ENCODE measurements at regions not wholly inside any gene's neighbourhood (a gene's known extent, or its start where the extent isn't known, plus 50 kb on each side); places are given as distances from the start of the nearest gene placed in this dataset.
"Not testable (repeated sequence)": the region's sequence is repeated elsewhere in the genome, so short reads cannot be mapped to it uniquely, and the experiment has no call there.

DNA sequence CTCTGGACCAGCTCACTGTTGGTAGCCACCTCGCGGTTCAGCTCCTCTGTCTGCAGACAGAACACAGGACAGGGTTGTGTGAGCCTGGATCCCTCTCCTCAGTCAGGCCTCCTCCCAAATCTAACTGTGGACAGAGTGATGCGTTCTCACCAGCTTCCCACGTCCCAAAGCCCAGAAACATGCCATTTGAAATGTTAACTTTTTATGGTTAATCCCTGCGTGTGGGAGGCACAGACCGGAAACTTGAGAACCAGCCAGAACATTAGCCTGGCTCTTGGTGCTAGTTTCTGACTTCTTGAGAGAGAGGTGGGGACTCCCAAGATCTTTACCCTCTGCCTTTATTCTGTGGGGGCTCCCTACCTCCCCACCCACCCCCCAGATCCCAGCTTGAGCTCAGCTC, 129.6 kb downstream of the TNFRSF13B start:
- not testable (repeated sequence) for DNase-seq (ENCODE audit: low read depth); H3K4me3 ChIP-seq (ENCODE audit: control insufficient read depth, low read depth, low read length)

DNA sequence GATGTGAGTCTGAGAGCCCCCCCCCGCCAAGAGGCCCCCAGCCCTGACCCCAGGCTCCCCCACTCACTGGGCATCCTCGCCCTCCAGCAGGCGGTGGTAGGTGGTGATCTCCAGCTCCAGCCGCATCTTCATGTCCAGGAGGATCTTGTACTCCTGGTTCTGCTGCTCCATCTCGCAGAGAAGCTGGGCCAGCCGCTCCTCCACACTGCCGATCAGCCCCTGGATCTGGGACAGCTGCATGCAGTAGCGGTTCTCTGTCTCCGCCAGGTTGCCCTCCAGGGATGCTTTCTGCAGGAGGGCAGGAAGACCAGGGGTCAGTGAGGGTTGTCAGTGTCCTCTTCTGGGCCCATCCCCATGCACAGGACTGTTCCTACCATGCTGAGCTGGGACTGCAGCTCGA, 130.0 kb downstream of the TNFRSF13B start:
- H3K4me3 ChIP-seq (ENCODE audit: control insufficient read depth, low read depth, low read length); DNase-seq (ENCODE audit: low read depth): not testable (repeated sequence)

- not testable (repeated sequence) for DNase-seq (ENCODE audit: low read depth); H3K4me3 ChIP-seq (ENCODE audit: control insufficient read depth, low read depth, low read length)
Observed at GRCh38 chr17:16840219-16840618, 131.7 kb downstream of the TNFRSF13B start.

GRCh38 chr17:16839242-16840175, 132.4 kb downstream of the TNFRSF13B start:
- not testable (repeated sequence) for H3K4me3 ChIP-seq (ENCODE audit: control insufficient read depth, low read depth, low read length); DNase-seq (ENCODE audit: low read depth)

DNA sequence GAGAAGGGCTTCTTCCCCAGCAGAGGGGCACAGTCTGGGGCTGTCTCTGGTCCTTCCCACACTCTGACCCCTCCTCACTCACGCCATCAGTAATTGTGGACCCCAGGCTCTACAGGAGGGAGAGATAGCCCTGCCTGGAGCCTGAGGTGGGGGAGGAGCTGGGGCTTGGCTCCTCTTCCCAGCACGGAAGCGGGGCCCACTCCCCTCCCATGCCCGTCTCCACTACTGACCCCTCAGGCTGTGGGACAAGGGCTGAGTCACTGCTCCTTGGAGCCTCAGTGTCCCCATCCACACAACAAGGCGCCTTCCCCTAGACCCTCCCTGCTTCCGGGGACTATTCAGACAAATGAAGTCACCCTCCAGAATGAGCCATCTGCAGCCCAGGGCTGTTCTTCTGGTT, 133.1 kb downstream of the TNFRSF13B start:
- not testable (repeated sequence) for DNase-seq (ENCODE audit: low read depth)

GRCh38 chr17:16838287-16838686, 133.6 kb downstream of the TNFRSF13B start:
- not testable (repeated sequence) for DNase-seq (ENCODE audit: low read depth); H3K4me3 ChIP-seq (ENCODE audit: control insufficient read depth, low read depth, low read length)

More for the DNA sequence above, 133.1 kb downstream of the TNFRSF13B start:
- H3K4me3 ChIP-seq (ENCODE audit: control insufficient read depth, low read depth, low read length): not testable (repeated sequence)

DNA sequence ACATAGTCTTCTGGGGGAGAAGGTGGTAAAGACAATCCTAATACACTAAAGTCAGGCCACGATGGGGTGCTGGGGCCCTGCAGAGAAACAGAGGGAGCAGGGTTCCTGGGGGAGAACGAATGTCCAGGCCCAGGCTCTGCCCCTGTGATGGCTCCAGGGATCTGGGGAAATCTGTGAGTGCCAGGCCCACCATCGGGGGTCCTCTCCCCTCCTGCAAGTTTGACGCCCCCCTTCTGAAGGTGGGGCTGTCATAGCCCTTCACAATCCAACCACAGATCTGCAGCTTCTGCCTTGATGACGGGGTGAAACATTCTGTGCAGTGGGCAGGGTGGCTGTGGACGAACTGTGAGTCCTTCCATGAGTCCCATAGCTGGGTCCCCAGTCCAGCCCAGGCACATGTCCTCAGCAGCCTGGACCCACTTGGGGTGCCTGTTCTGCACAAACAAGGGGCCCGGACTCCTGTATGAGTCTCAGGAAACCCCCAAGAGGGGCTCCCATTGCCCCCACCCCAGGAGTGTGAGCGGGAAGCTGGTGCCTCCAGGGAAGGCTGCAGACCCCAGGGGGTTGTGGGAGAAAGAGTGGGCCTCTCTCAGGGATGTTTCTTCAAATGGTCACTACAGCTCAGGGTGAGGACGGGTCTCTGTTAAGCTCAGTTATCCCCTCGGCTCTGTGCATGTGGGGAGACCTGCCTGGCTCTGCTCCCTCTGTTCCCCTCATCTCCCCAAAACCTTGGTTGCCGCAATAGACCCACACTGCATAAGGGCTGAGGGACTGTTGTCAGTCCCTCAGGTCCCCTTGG, 134.3 kb downstream of the TNFRSF13B start:
- DNase-seq (ENCODE audit: low read depth); H3K4me3 ChIP-seq (ENCODE audit: control insufficient read depth, low read depth, low read length): not testable (repeated sequence)

DNA sequence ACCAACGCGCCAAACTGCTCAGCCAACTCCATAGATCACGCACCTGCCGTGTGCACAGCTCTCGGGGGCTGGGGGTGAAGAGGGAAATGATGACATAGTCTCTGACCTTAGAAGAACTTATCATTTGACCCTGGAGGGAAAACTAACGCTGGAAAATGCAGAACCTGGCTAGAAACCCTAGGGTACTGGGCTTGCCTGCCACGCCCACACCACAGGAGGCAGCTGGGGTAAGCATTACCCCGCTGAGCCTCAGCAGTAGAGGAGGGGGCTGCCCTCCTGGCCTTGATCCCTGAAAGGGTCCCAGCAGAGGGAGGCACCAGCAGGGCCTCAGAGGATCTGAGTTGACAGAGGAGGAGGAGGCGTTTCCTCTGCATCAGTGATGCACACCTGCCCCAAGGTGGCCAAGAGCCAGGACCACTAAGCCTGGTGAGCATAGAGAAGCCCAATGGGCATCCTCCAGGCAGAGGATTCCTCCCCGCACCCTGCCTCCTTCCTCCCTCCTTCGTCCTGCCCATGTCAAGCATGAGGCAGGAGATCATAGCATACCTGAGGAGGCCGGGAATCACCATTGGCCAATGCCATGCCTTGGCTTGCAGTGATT, 135.5 kb downstream of the TNFRSF13B start:
- not testable (repeated sequence) for H3K4me3 ChIP-seq (ENCODE audit: control insufficient read depth, low read depth, low read length); DNase-seq (ENCODE audit: low read depth)

DNA sequence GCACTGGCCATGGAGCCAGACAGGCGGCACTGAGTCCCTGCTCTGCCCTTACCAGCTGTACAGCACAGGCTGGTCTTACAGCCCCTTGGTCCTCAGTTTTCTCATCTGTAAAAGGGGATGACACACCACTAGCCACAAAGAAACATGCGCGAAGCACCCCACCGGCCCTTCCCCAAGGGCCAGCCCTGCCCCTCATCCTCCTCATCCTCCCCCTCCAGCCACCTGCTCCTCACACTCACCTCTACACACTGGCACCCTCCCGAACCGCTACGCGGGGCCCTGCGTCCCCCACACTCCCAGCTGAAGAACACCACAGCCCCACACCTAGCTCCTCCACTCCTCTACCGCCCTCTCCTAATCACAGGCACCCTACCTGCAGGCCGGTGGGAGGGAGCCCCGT, 138.4 kb downstream of the TNFRSF13B start:
- H3K4me3 ChIP-seq (ENCODE audit: control insufficient read depth, low read depth, low read length); DNase-seq (ENCODE audit: low read depth): not testable (repeated sequence)

DNA sequence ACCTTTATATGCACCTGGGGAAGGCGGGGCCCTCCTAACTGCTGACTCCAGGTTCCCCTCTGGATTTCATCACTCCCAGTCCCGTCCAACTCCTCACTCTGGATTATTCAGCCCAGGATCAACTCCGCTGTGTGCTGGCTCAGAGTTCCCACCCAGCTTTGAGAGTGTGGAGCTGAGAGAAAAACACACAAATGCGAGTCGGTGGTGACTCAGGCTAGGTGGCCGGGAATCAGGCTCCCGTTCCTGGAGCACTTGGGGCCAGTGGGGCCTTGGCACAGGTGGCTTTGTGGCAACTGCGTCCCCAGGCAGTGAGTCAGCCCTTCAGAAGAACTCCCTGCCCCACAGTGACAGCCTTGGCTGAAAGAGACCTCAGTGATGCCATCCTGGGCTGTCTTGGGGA, 139.1 kb downstream of the TNFRSF13B start:
- not testable (repeated sequence) for DNase-seq (ENCODE audit: low read depth); H3K4me3 ChIP-seq (ENCODE audit: control insufficient read depth, low read depth, low read length)

DNA sequence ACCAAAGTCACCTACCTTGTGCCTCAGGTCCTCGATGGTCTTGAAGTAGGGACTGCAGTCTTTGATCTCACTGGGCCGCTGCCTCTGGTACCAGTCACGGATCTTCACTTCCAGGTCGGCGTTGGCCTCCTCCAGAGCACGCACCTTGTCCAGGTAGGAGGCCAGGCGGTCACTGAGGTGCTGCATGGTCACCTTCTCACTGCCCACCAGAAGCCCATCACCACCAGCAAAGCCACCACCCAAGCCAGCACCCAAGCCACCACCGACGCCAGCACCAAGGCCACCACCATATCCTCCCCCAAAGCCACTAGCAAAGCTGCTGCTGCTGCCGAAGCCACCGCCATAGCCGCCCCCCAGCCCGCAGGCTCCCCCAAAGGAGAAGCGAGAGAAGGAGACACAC, 139.7 kb downstream of the TNFRSF13B start:
- DNase-seq (ENCODE audit: low read depth): not testable (repeated sequence)

DNA sequence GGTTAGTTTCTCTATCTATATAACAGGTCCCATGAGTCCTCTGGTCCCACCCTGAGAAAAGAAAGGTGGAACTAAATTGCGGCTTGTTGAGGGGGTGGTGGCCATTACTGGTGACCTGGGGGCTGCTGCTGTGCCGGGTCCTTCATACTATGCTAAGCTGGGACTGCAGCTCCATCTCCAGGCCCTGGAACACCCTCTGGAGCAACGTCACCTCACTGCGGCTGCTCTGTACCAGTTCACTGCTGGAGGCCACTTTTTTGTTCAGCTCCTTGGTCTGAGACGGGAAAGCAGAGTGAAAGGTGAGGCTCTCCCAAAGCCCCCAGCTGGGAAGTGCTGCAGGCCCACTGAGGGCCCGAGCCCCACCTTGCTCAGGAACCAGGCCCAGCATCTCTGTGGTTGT, 140.7 kb downstream of the CCDC144A start:
- DNase-seq (ENCODE audit: low read depth); H3K4me3 ChIP-seq (ENCODE audit: control insufficient read depth, low read depth, low read length): not testable (repeated sequence)

More for the DNA sequence above, 139.7 kb downstream of the TNFRSF13B start:
- not testable (repeated sequence) for H3K4me3 ChIP-seq (ENCODE audit: control insufficient read depth, low read depth, low read length)

DNA sequence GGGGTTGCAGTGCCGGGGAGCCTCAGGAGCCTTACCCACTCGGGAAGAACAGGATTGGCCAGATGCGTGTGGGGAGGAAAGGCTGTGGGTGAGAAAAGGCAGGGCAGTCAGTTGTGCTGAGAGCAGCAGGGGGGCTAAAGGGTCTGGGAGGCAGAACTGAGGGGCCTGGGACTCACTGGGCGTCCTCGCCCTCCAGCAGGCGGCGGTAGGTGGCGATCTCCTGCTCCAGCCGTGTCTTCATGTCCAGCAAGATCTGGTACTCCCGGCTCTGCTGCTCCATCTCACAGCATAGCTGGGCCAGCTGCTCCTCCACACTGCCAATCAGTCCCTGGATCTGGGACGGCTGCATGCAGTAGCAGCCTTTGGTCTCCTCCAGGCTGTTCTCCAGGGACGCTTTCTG, 140.2 kb downstream of the CCDC144A start:
- not testable (repeated sequence) for H3K4me3 ChIP-seq (ENCODE audit: control insufficient read depth, low read depth, low read length); DNase-seq (ENCODE audit: low read depth)

Data from fibroblast of mammary gland (primary cell).